ENCODE measurements at regions not wholly inside any gene's neighbourhood (a gene's known extent, or its start where the extent isn't known, plus 50 kb on each side); places are given as distances from the start of the nearest gene placed in this dataset.

DNA sequence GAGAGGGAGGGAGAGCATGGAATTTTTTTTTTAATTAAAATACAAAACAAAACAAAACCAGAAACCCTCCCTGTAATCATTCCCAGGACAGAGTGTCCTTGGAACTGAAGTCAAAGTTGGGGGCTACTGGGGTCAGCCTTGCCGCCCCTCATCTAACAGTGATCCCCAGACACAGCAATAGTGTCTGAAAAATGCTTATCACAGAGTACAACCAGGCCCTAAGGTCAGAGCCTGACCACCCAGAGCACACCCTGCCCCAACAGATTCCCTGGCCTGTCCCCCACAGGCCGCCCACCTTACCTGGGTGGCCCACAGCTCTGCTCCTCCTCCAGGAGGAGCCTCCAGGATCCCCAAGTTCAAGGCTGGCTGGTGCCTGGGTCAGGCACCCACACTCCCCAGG lies 101.6 kb upstream of the LINGO1 start:
- TF ChIP-seq, protein P1, sequence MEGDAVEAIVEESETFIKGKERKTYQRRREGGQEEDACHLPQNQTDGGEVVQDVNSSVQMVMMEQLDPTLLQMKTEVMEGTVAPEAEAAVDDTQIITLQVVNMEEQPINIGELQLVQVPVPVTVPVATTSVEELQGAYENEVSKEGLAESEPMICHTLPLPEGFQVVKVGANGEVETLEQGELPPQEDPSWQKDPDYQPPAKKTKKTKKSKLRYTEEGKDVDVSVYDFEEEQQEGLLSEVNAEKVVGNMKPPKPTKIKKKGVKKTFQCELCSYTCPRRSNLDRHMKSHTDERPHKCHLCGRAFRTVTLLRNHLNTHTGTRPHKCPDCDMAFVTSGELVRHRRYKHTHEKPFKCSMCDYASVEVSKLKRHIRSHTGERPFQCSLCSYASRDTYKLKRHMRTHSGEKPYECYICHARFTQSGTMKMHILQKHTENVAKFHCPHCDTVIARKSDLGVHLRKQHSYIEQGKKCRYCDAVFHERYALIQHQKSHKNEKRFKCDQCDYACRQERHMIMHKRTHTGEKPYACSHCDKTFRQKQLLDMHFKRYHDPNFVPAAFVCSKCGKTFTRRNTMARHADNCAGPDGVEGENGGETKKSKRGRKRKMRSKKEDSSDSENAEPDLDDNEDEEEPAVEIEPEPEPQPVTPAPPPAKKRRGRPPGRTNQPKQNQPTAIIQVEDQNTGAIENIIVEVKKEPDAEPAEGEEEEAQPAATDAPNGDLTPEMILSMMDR (IDR thresholded peaks at IDR 0.05; ENCODE audit: poor library complexity, severe bottlenecking) = no peak
- no peak for TF ChIP-seq MXI1 (conservative IDR thresholded peaks at IDR 0.05; ENCODE audit: poor library complexity, severe bottlenecking)
- no peak for TF ChIP-seq RAD21 (conservative IDR thresholded peaks at IDR 0.05)
- no peak for TF ChIP-seq EZH2 (IDR thresholded peaks at IDR 0.05; ENCODE audit: borderline replicate concordance, insufficient read depth, low read length, poor library complexity, severe bottlenecking)
- TF ChIP-seq POLR2AphosphoS5 (IDR thresholded peaks at IDR 0.05) = no peak
- TF ChIP-seq SMC3 (conservative IDR thresholded peaks at IDR 0.05; ENCODE audit: poor library complexity) = no peak
- no peak for TF ChIP-seq TAF1 (IDR thresholded peaks at IDR 0.05; ENCODE audit: low read depth)
- TF ChIP-seq EP300 (conservative IDR thresholded peaks at IDR 0.05; ENCODE audit: poor library complexity, severe bottlenecking) = no peak
- TF ChIP-seq, protein P2, sequence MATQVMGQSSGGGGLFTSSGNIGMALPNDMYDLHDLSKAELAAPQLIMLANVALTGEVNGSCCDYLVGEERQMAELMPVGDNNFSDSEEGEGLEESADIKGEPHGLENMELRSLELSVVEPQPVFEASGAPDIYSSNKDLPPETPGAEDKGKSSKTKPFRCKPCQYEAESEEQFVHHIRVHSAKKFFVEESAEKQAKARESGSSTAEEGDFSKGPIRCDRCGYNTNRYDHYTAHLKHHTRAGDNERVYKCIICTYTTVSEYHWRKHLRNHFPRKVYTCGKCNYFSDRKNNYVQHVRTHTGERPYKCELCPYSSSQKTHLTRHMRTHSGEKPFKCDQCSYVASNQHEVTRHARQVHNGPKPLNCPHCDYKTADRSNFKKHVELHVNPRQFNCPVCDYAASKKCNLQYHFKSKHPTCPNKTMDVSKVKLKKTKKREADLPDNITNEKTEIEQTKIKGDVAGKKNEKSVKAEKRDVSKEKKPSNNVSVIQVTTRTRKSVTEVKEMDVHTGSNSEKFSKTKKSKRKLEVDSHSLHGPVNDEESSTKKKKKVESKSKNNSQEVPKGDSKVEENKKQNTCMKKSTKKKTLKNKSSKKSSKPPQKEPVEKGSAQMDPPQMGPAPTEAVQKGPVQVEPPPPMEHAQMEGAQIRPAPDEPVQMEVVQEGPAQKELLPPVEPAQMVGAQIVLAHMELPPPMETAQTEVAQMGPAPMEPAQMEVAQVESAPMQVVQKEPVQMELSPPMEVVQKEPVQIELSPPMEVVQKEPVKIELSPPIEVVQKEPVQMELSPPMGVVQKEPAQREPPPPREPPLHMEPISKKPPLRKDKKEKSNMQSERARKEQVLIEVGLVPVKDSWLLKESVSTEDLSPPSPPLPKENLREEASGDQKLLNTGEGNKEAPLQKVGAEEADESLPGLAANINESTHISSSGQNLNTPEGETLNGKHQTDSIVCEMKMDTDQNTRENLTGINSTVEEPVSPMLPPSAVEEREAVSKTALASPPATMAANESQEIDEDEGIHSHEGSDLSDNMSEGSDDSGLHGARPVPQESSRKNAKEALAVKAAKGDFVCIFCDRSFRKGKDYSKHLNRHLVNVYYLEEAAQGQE (IDR thresholded peaks at IDR 0.05; ENCODE audit: borderline replicate concordance) = no peak

All from neural cell (in vitro differentiated cells).